ENCODE measurements at regions not wholly inside any gene's neighbourhood (a gene's known extent, or its start where the extent isn't known, plus 50 kb on each side); places are given as distances from the start of the nearest gene placed in this dataset.

- TF ChIP-seq CTCF (IDR thresholded peaks at IDR 0.05 in 4 of 5, conservative IDR thresholded peaks at IDR 0.05 in 1 of 5) (no peak), POLR2A (IDR thresholded peaks at IDR 0.05) (no peak)
Observed at GRCh38 chr6:10071631-10072220, 343.1 kb downstream of the TFAP2A start.

Measured in gastrocnemius medialis (tissue), 4 donors.